Chondrocyte (in vitro differentiated cells): ENCODE measurements at regions not wholly inside any gene's neighbourhood (a gene's known extent, or its start where the extent isn't known, plus 50 kb on each side); places are given as distances from the start of the nearest gene placed in this dataset.

ENCODE experiments used
- DNase-seq: peaks from one replicate; pipeline ENCODE4 v3.0.0; 2021; ENCODE audit warnings: mixed read lengths, low spot score
- H3K27ac Mint-ChIP-seq: one replicate; pipeline ENCODE4 v1.8.0; 2021; ENCODE audit warnings: mild to moderate bottlenecking, moderate library complexity, mixed read lengths; ENCODE audit not compliant: unreplicated experiment
- H3K27me3 Mint-ChIP-seq: 2 replicates; pipeline ENCODE4 v1.8.0; 2021; ENCODE audit warnings: low read depth, mixed read lengths
- H3K36me3 Mint-ChIP-seq: 2 replicates; pipeline ENCODE4 v1.8.0; 2021; ENCODE audit warnings: low read depth, mixed read lengths
- H3K4me1 Mint-ChIP-seq: 2 replicates; pipeline ENCODE4 v1.8.0; 2021; ENCODE audit warnings: low read depth, mild to moderate bottlenecking, mixed read lengths
- H3K4me3 Mint-ChIP-seq: one replicate; pipeline ENCODE4 v1.8.0; 2021; ENCODE audit warnings: mild to moderate bottlenecking, moderate library complexity, mixed read lengths; ENCODE audit not compliant: unreplicated experiment
- H3K9me3 Mint-ChIP-seq: 2 replicates; pipeline ENCODE4 v1.8.0; 2021; ENCODE audit warnings: low read depth, mixed read lengths
- CTCF ChIP-seq: fragments of 200-600 bp; sonication (generic); IDR thresholded peaks from 2 replicates; pipeline ENCODE4 v1.5.0; 2021; ENCODE audit warnings: antibody characterized with exemption, mild to moderate bottlenecking, moderate library complexity

GRCh38 chr7:27464970-27465369 lies 197.7 kb downstream of the HIBADH start:
- no peak for DNase-seq
- H3K27ac Mint-ChIP-seq, result no peak overlapping the region
- TF ChIP-seq CTCF, result no peak
- H3K4me1 Mint-ChIP-seq, result no peaks in the 10 kb centered on the region
- no peak overlapping the region for H3K4me3 Mint-ChIP-seq
- no peaks in the 10 kb centered on the region for H3K36me3 Mint-ChIP-seq
- no peaks in the 10 kb centered on the region for H3K9me3 Mint-ChIP-seq
- peaks cover 41% of the 10 kb centered on the region for H3K27me3 Mint-ChIP-seq

- Mint-ChIP-seq H3K4me3 (no peak overlapping the region), H3K9me3 (no peaks in the 10 kb centered on the region), H3K4me1 (no peaks in the 10 kb centered on the region), H3K27me3 (peaks cover 51% of the 10 kb centered on the region), H3K27ac (no peak overlapping the region), H3K36me3 (no peaks in the 10 kb centered on the region)
- DNase-seq, result no peak
- TF ChIP-seq CTCF, result no peak
These were observed 196.0 kb downstream of the HIBADH start for GRCh38 chr7:27466703-27467102.

GRCh38 chr7:27472043-27472442 lies 190.6 kb downstream of the HIBADH start:
- no peaks in the 10 kb centered on the region for H3K9me3 Mint-ChIP-seq
- H3K27ac Mint-ChIP-seq, result no peak overlapping the region
- H3K36me3 Mint-ChIP-seq, result no peaks in the 10 kb centered on the region
- no peak overlapping the region for H3K4me3 Mint-ChIP-seq
- peaks cover 53% of the 10 kb centered on the region for H3K27me3 Mint-ChIP-seq
- H3K4me1 Mint-ChIP-seq, result no peaks in the 10 kb centered on the region
- no peak for TF ChIP-seq CTCF
- DNase-seq, result no peak
